Keratinocyte (primary cell): ENCODE measurements at regions not wholly inside any gene's neighbourhood (a gene's known extent, or its start where the extent isn't known, plus 50 kb on each side); places are given as distances from the start of the nearest gene placed in this dataset.

Experiments used
- DNase-seq: peaks from one replicate; pipeline ENCODE4 v3.0.0-alpha.2; 2011; ENCODE audit warnings: low read depth, missing footprints, low spot score
- FAIRE-seq: peaks from 2 replicates; lab custom pipeline; 2011; peaks lifted over from hg19 to GRCh38; lab: Jason Lieb, UNC
- H2AFZ ChIP-seq: 2 replicates; pipeline ENCODE4 v1.6.0; 2012; ENCODE audit warnings: low read length, control low read depth, inconsistent platforms; ENCODE audit not compliant: control insufficient read depth
- H3K27ac ChIP-seq: 2 replicates; pipeline ENCODE4 v1.5.1; 2011; ENCODE audit warnings: low read length; ENCODE audit not compliant: control insufficient read depth, insufficient read depth
- H3K27me3 ChIP-seq: 3 replicates; pipeline ENCODE4 v1.6.0; 2011; ENCODE audit warnings: low read length; ENCODE audit not compliant: control insufficient read depth, insufficient read depth; ENCODE audit errors: extremely low read depth
- H3K36me3 ChIP-seq, 2 experiments: 2 replicates in 1 of 2; 3 replicates in 1 of 2; pipeline ENCODE4 v1.5.1; 2011; ENCODE audit warnings: low read length in 2 of 2, mild to moderate bottlenecking in 1 of 2; ENCODE audit not compliant: control insufficient read depth in 2 of 2, insufficient read depth in 2 of 2; ENCODE audit errors: extremely low read depth in 1 of 2
- H3K4me1 ChIP-seq: 3 replicates; pipeline ENCODE4 v1.5.1; 2011; ENCODE audit warnings: low read length; ENCODE audit not compliant: control insufficient read depth, insufficient read depth; ENCODE audit errors: extremely low read depth
- H3K4me2 ChIP-seq: 3 replicates; pipeline ENCODE4 v1.6.0; 2011; ENCODE audit warnings: low read depth, low read length; ENCODE audit not compliant: control insufficient read depth, insufficient read depth; ENCODE audit errors: extremely low read depth
- H3K4me3 ChIP-seq, 3 experiments: fragments of 200-600 bp in 1 of 3; sonication (generic) in 1 of 3; 2 replicates in 2 of 3; 3 replicates in 1 of 3; pipeline ENCODE4 v1.5.1; 2011 to 2016; ENCODE audit warnings: low read length in 3 of 3, mild to moderate bottlenecking in 3 of 3, control low read depth in 2 of 3, inconsistent platforms in 1 of 3, low read depth in 1 of 3, mixed read lengths in 1 of 3, mixed run types in 1 of 3, moderate library complexity in 1 of 3; ENCODE audit not compliant: control insufficient read depth in 2 of 3, insufficient read depth in 2 of 3; ENCODE audit errors: extremely low read depth in 1 of 3
- H3K79me2 ChIP-seq: 2 replicates; pipeline ENCODE4 v1.6.0; 2012; ENCODE audit warnings: low read length; ENCODE audit not compliant: control insufficient read depth, insufficient read depth
- H3K9ac ChIP-seq: 3 replicates; pipeline ENCODE4 v1.6.0; 2011; ENCODE audit warnings: low read length; ENCODE audit not compliant: control insufficient read depth, insufficient read depth; ENCODE audit errors: extremely low read depth
- H3K9me1 ChIP-seq: 3 replicates; pipeline ENCODE4 v1.6.0; 2011; ENCODE audit warnings: low read length; ENCODE audit not compliant: control insufficient read depth, insufficient read depth; ENCODE audit errors: extremely low read depth
- H3K9me3 ChIP-seq: 2 replicates; pipeline ENCODE4 v1.5.1; 2012; ENCODE audit warnings: low read depth, low read length; ENCODE audit not compliant: control insufficient read depth
- H4K20me1 ChIP-seq: 3 replicates; pipeline ENCODE4 v1.6.0; 2011; ENCODE audit warnings: low read length; ENCODE audit not compliant: control insufficient read depth, insufficient read depth; ENCODE audit errors: extremely low read depth
- EZH2 ChIP-seq: IDR thresholded peaks from one replicate; pipeline ENCODE4 v1.6.1; 2012; ENCODE audit warnings: inconsistent platforms, mild to moderate bottlenecking, low read length, moderate library complexity
- dilution Hi-C: fragments of 300-500 bp; cut with MboI; formaldehyde crosslinking; loops from one replicate; pipeline ENCODE4 v1.7.0; 2020; ENCODE audit warnings: low sequenced_read_pairs; ENCODE audit not compliant: extremely low pct_ligation_motif_present
- TF ChIP-seq, protein P1 (sequence below), 3 experiments: IDR thresholded peaks in 1 of 3; conservative IDR thresholded peaks in 1 of 3; optimal IDR thresholded peaks in 1 of 3; 2 replicates in 2 of 3; 3 replicates in 1 of 3; pipeline versions ENCODE3 to v1.5.1; 2011; ENCODE audit warnings: low read length in 3 of 3, mild to moderate bottlenecking in 3 of 3, moderate library complexity in 2 of 3, control low read depth in 1 of 3, inconsistent platforms in 1 of 3; ENCODE audit not compliant: insufficient read depth in 2 of 3; ENCODE audit errors: extremely low read depth in 1 of 3

GRCh38 chr2:194674043-194674442, 983.0 kb upstream of the SLC39A10 start:
- DNase-seq (no peak), FAIRE-seq (no peak)
- Histone ChIP-seq H3K27ac (no peak overlapping the region), H3K79me2 (no peaks in the 10 kb centered on the region), H3K9me3 (no peaks in the 10 kb centered on the region), H3K9ac (no peak overlapping the region), H2AFZ (no peak overlapping the region), H3K4me3 (no peak overlapping the region), H4K20me1 (no peaks in the 10 kb centered on the region), H3K4me2 (no peak overlapping the region), H3K36me3 (no peaks in the 10 kb centered on the region), H3K27me3 (no peaks in the 10 kb centered on the region), H3K9me1 (no peaks in the 10 kb centered on the region), H3K4me1 (no peaks in the 10 kb centered on the region)
- TF ChIP-seq EZH2 = no peak
- TF ChIP-seq, protein P1, sequence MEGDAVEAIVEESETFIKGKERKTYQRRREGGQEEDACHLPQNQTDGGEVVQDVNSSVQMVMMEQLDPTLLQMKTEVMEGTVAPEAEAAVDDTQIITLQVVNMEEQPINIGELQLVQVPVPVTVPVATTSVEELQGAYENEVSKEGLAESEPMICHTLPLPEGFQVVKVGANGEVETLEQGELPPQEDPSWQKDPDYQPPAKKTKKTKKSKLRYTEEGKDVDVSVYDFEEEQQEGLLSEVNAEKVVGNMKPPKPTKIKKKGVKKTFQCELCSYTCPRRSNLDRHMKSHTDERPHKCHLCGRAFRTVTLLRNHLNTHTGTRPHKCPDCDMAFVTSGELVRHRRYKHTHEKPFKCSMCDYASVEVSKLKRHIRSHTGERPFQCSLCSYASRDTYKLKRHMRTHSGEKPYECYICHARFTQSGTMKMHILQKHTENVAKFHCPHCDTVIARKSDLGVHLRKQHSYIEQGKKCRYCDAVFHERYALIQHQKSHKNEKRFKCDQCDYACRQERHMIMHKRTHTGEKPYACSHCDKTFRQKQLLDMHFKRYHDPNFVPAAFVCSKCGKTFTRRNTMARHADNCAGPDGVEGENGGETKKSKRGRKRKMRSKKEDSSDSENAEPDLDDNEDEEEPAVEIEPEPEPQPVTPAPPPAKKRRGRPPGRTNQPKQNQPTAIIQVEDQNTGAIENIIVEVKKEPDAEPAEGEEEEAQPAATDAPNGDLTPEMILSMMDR (optimal IDR thresholded peaks at IDR 0.05 in 1 of 3, IDR thresholded peaks at IDR 0.05 in 1 of 3, conservative IDR thresholded peaks at IDR 0.05 in 1 of 3; ENCODE audit: extremely low read depth in 1 of 3, insufficient read depth in 2 of 3, low read length in 3 of 3) = no peak
- dilution Hi-C loops = no loop called here

DNA sequence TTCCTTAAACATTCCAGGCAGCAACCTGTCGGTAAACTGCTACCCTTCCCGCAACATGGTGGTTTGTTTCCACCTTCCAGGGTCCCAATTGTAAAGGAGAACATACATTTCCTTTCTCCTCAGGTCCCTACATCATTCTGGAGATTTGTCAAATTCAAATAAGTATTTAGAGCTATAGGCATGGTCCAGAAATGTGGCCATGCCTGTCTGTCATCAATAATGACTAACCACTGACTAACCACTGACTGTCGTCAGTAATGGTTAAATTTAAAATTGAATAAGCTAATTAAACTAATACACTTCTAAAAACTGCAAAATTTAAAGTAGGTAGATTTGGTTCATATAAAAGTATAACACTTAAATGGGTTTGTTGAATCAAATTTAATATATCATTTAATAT, 984.0 kb upstream of the SLC39A10 start:
- FAIRE-seq (no peak), DNase-seq (no peak)
- Histone ChIP-seq H3K27ac (no peak overlapping the region), H3K79me2 (no peaks in the 10 kb centered on the region), H3K9me3 (no peaks in the 10 kb centered on the region), H3K4me3 (no peak overlapping the region), H3K9ac (no peak overlapping the region), H3K4me2 (no peak overlapping the region), H3K4me1 (no peaks in the 10 kb centered on the region), H3K9me1 (no peaks in the 10 kb centered on the region), H3K27me3 (no peaks in the 10 kb centered on the region), H2AFZ (no peak overlapping the region), H4K20me1 (no peaks in the 10 kb centered on the region), H3K36me3 (no peaks in the 10 kb centered on the region)
- dilution Hi-C loops = no loop called here
- TF ChIP-seq, protein P1 (optimal IDR thresholded peaks at IDR 0.05 in 1 of 3, IDR thresholded peaks at IDR 0.05 in 1 of 3, conservative IDR thresholded peaks at IDR 0.05 in 1 of 3; ENCODE audit: extremely low read depth in 1 of 3, insufficient read depth in 2 of 3, low read length in 3 of 3) = no peak
- no peak for TF ChIP-seq EZH2
